H1 (cell line): ENCODE measurements at regions not wholly inside any gene's neighbourhood (a gene's known extent, or its start where the extent isn't known, plus 50 kb on each side); places are given as distances from the start of the nearest gene placed in this dataset.

Experiments used
- CTCF ChIA-PET: fragments of 300-600 bp; sonication (Branson Sonifier 250); formaldehyde crosslinking; loops from one replicate; lab custom pipeline; 2021; ENCODE audit not compliant: partially characterized antibody; lab: Charles Lee
- POLR2A ChIA-PET: fragments of 300-600 bp; sonication (Branson Sonifier 250); formaldehyde crosslinking; loops from one replicate; lab custom pipeline; 2021; ENCODE audit warnings: inconsistent platforms; ENCODE audit not compliant: partially characterized antibody; lab: Charles Lee
- DNase-seq, 2 experiments: peaks; one replicate each; pipeline versions ENCODE4 v3.0.0 to v3.0.0-alpha.2; 2010 to 2022; ENCODE audit warnings: low spot score in 2 of 2, low read depth in 1 of 2, mixed read lengths in 1 of 2
- FAIRE-seq: peaks from 2 replicates; lab custom pipeline; 2011; peaks lifted over from hg19 to GRCh38; lab: Jason Lieb, UNC
- H2AFZ ChIP-seq: 2 replicates; pipeline ENCODE4 v1.8.1; 2012; ENCODE audit warnings: low read length, inconsistent platforms
- H2AK5ac ChIP-seq: 2 replicates; pipeline ENCODE4 v1.6.1; 2013; ENCODE audit warnings: low read depth, low read length
- H2BK120ac ChIP-seq: replicated peaks from 2 replicates; pipeline ENCODE3; 2013; ENCODE audit warnings: low read depth, low read length, inconsistent platforms
- H2BK12ac ChIP-seq: 2 replicates; pipeline ENCODE4 v1.6.1; 2013; ENCODE audit warnings: low read depth, low read length
- H2BK15ac ChIP-seq: 2 replicates; pipeline ENCODE4 v1.6.1; 2013; ENCODE audit warnings: low read length
- H2BK20ac ChIP-seq: 2 replicates; pipeline ENCODE4 v1.6.1; 2013; ENCODE audit warnings: low read length
- H2BK5ac ChIP-seq: 2 replicates; pipeline ENCODE4 v1.6.1; 2013; ENCODE audit warnings: low read depth, low read length
- H3K14ac ChIP-seq: 2 replicates; pipeline ENCODE4 v1.6.1; 2013; ENCODE audit warnings: inconsistent platforms; ENCODE audit not compliant: insufficient read length
- H3K18ac ChIP-seq: 2 replicates; pipeline ENCODE4 v1.6.1; 2013; ENCODE audit warnings: low read length; ENCODE audit errors: extremely low read depth
- H3K23ac ChIP-seq: 2 replicates; pipeline ENCODE4 v1.6.1; 2013; ENCODE audit warnings: inconsistent platforms; ENCODE audit not compliant: insufficient read length
- H3K23me2 ChIP-seq: 2 replicates; pipeline ENCODE4 v1.6.1; 2013; ENCODE audit warnings: low read depth, low read length
- H3K27ac ChIP-seq: 2 replicates; pipeline ENCODE4 v1.6.1; 2011; ENCODE audit warnings: low read depth, low read length, inconsistent platforms
- H3K27me3 ChIP-seq, 4 experiments: replicated peaks in 1 of 4; 1 replicate in 1 of 4; 2 replicates in 3 of 4; pipeline versions ENCODE4 v1.6.1 to v1.8.1; 2011 to 2013; ENCODE audit warnings: low read length in 3 of 4, mild to moderate bottlenecking in 3 of 4, inconsistent platforms in 2 of 4, mixed read lengths in 2 of 4, moderate library complexity in 1 of 4; ENCODE audit not compliant: control insufficient read depth in 3 of 4, insufficient read depth in 3 of 4; ENCODE audit errors: extremely low read depth in 1 of 4
- H3K36me3 ChIP-seq, 4 experiments: 2 replicates each; pipeline versions ENCODE4 v1.6.1 to v1.8.1; 2011 to 2013; ENCODE audit warnings: mild to moderate bottlenecking in 4 of 4, low read length in 3 of 4, moderate library complexity in 2 of 4, control low read depth in 1 of 4, inconsistent platforms in 1 of 4; ENCODE audit not compliant: insufficient read depth in 4 of 4, control insufficient read depth in 2 of 4
- H3K4ac ChIP-seq: replicated peaks from 2 replicates; pipeline ENCODE3; 2013; ENCODE audit warnings: low read length, low read depth, mixed read lengths, inconsistent platforms; ENCODE audit not compliant: insufficient read length
- H3K4me1 ChIP-seq, 4 experiments: replicated peaks in 1 of 4; 1 replicate in 1 of 4; 2 replicates in 3 of 4; pipeline versions ENCODE4 v1.6.1 to v1.8.1; 2011 to 2013; ENCODE audit warnings: low read length in 3 of 4, inconsistent platforms in 2 of 4, mixed read lengths in 1 of 4; ENCODE audit not compliant: insufficient read depth in 4 of 4, control insufficient read depth in 3 of 4
- H3K4me2 ChIP-seq, 2 experiments: 2 replicates each; pipeline versions ENCODE4 v1.6.1 to v1.8.1; 2011 to 2013; ENCODE audit warnings: low read depth in 2 of 2, low read length in 2 of 2, control low read depth in 1 of 2, inconsistent platforms in 1 of 2, mild to moderate bottlenecking in 1 of 2; ENCODE audit not compliant: insufficient read depth in 1 of 2
- H3K4me3 ChIP-seq, 4 experiments: fragments of 200-600, 300-600 bp in 1 of 4; sonication (generic), shearing (Covaris generic), sonication (Bioruptor Twin) in 1 of 4; 2 replicates each; pipeline versions ENCODE4 v1.5.1 to v1.8.1; 2011 to 2016; ENCODE audit warnings: low read length in 4 of 4, low read depth in 3 of 4, control low read depth in 2 of 4, inconsistent platforms in 2 of 4, mild to moderate bottlenecking in 2 of 4, mixed read lengths in 1 of 4, moderate library complexity in 1 of 4; ENCODE audit not compliant: insufficient read depth in 2 of 4; ENCODE audit errors: extremely low read depth in 1 of 4
- H3K56ac ChIP-seq: replicated peaks from 2 replicates; pipeline ENCODE3; 2013; ENCODE audit warnings: low read depth, mild to moderate bottlenecking, mixed read lengths, low read length, inconsistent platforms; ENCODE audit not compliant: insufficient read length
- H3K79me1 ChIP-seq: 2 replicates; pipeline ENCODE4 v1.6.1; 2013; ENCODE audit warnings: low read depth, low read length, control low read depth
- H3K79me2 ChIP-seq, 2 experiments: 2 replicates each; pipeline versions ENCODE4 v1.6.1 to v1.8.1; 2012 to 2013; ENCODE audit warnings: low read length in 2 of 2, mild to moderate bottlenecking in 2 of 2, inconsistent platforms in 1 of 2; ENCODE audit not compliant: insufficient read depth in 2 of 2, control insufficient read depth in 1 of 2
- H3K9ac ChIP-seq, 4 experiments: replicated peaks in 1 of 4; 1 replicate in 1 of 4; 2 replicates in 3 of 4; pipeline versions ENCODE4 v1.6.1 to v1.8.1; 2011 to 2013; ENCODE audit warnings: low read depth in 3 of 4, low read length in 3 of 4, control low read depth in 2 of 4, mild to moderate bottlenecking in 2 of 4, moderate library complexity in 2 of 4, inconsistent platforms in 1 of 4; ENCODE audit errors: extremely low read depth in 1 of 4
- H3K9me3 ChIP-seq, 2 experiments: 2 replicates each; pipeline versions ENCODE4 v1.6.1 to v1.8.1; 2012 to 2013; ENCODE audit warnings: mild to moderate bottlenecking in 2 of 2, moderate library complexity in 2 of 2, control low read depth in 1 of 2, inconsistent platforms in 1 of 2, low read depth in 1 of 2, low read length in 1 of 2, mixed read lengths in 1 of 2; ENCODE audit not compliant: insufficient read depth in 2 of 2
- H4K20me1 ChIP-seq, 2 experiments: replicated peaks in 1 of 2; 2 replicates each; pipeline versions ENCODE3 to v1.8.1; 2011 to 2013; ENCODE audit warnings: inconsistent platforms in 2 of 2, low read length in 2 of 2, mild to moderate bottlenecking in 1 of 2; ENCODE audit not compliant: insufficient read depth in 2 of 2, control insufficient read depth in 1 of 2
- H4K5ac ChIP-seq: 2 replicates; pipeline ENCODE4 v1.6.1; 2013; ENCODE audit warnings: low read length, low read depth, mixed read lengths, inconsistent platforms; ENCODE audit not compliant: insufficient read length
- H4K8ac ChIP-seq: 2 replicates; pipeline ENCODE4 v1.8.0; 2013; ENCODE audit warnings: mild to moderate bottlenecking, moderate library complexity, low read length, inconsistent platforms; ENCODE audit not compliant: insufficient read depth; ENCODE audit errors: extremely low read depth
- H4K91ac ChIP-seq: replicated peaks from 2 replicates; pipeline ENCODE3; 2013; ENCODE audit warnings: low read length, mixed read lengths, inconsistent platforms; ENCODE audit not compliant: insufficient read length
- BACH1 ChIP-seq: IDR thresholded peaks from 2 replicates; pipeline ENCODE4 v1.6.1; 2012; ENCODE audit warnings: low read length, improper control_type of control experiment
- BRCA1 ChIP-seq: IDR thresholded peaks from 2 replicates; pipeline ENCODE4 v1.6.1; 2012; ENCODE audit warnings: low read depth, low read length, improper control_type of control experiment
- CBX8 ChIP-seq: fragments of 300-800, 300-1000 bp; sonication (generic); IDR thresholded peaks from 2 replicates; pipeline ENCODE4 v1.7.1; 2016; ENCODE audit warnings: low read depth, low read length, borderline replicate concordance
- CEBPB ChIP-seq: IDR thresholded peaks from 2 replicates; pipeline ENCODE4 v1.6.1; 2012; ENCODE audit warnings: low read depth, low read length
- EP300 ChIP-seq, 2 experiments: IDR thresholded peaks; 1 replicate in 1 of 2; 2 replicates in 1 of 2; pipeline ENCODE4 v1.6.1; 2011 to 2012; ENCODE audit warnings: low read depth in 2 of 2, low read length in 2 of 2, mild to moderate bottlenecking in 2 of 2, borderline replicate concordance in 1 of 2, inconsistent platforms in 1 of 2, moderate library complexity in 1 of 2
- JUND ChIP-seq: IDR thresholded peaks from 2 replicates; pipeline ENCODE4 v1.6.1; 2011; ENCODE audit warnings: mild to moderate bottlenecking, improper control_type of control experiment, low read length
- NRF1 ChIP-seq: IDR thresholded peaks from 2 replicates; pipeline ENCODE4 v1.6.1; 2011; ENCODE audit warnings: mild to moderate bottlenecking, low read depth, low read length, improper control_type of control experiment
- PHF8 ChIP-seq: fragments of 200-600 bp; sonication (generic); conservative IDR thresholded peaks from 2 replicates; pipeline ENCODE4 v1.7.1; 2012; ENCODE audit warnings: low read depth, mild to moderate bottlenecking, inconsistent platforms, low read length, moderate library complexity
- POLR2A ChIP-seq, 2 experiments: IDR thresholded peaks; 1 replicate in 1 of 2; 2 replicates in 1 of 2; pipeline ENCODE4 v1.6.1; 2011; ENCODE audit warnings: low read depth in 2 of 2, low read length in 2 of 2, mild to moderate bottlenecking in 2 of 2; ENCODE audit errors: control extremely low read depth in 1 of 2
- POU5F1 ChIP-seq: IDR thresholded peaks from 2 replicates; pipeline ENCODE4 v1.6.1; 2011; ENCODE audit warnings: low read depth, mild to moderate bottlenecking, low read length, moderate library complexity
- RAD21 ChIP-seq, 2 experiments: IDR thresholded peaks in 1 of 2; conservative IDR thresholded peaks in 1 of 2; 2 replicates each; pipeline ENCODE4 v1.6.1; 2011; ENCODE audit warnings: low read depth in 2 of 2, low read length in 2 of 2, improper control_type of control experiment in 1 of 2, inconsistent platforms in 1 of 2, mild to moderate bottlenecking in 1 of 2, moderate library complexity in 1 of 2
- RFX5 ChIP-seq: IDR thresholded peaks from 2 replicates; pipeline ENCODE4 v1.6.1; 2011; ENCODE audit warnings: low read depth, low read length, improper control_type of control experiment, borderline replicate concordance
- SIX5 ChIP-seq: IDR thresholded peaks from 2 replicates; pipeline ENCODE4 v1.6.1; 2011; ENCODE audit warnings: mild to moderate bottlenecking, low read depth, low read length
- TBP ChIP-seq: IDR thresholded peaks from 2 replicates; pipeline ENCODE4 v1.6.1; 2011; ENCODE audit warnings: low read depth, low read length, improper control_type of control experiment
- USF2 ChIP-seq: IDR thresholded peaks from 2 replicates; pipeline ENCODE4 v1.6.1; 2011; ENCODE audit warnings: low read length, improper control_type of control experiment
- WGBS, 2 experiments: shearing (Covaris generic) in 1 of 2; methylation state at CpG; one replicate each; pipeline versions ENCODE4 v1.1.6 to v1.1.7; 2013 to 2015; ENCODE audit warnings: low lambda C conversion rate in 2 of 2, mixed read lengths in 2 of 2, inconsistent platforms in 1 of 2, low coverage in 1 of 2, missing lambda C conversion rate in 1 of 2; ENCODE audit not compliant: insufficient replicate concordance in 2 of 2, insufficient coverage in 1 of 2, insufficient read length in 1 of 2; ENCODE audit errors: extremely low coverage in 1 of 2, missing lambda C conversion rate in 1 of 2; 5-methylcytosine and 5-hydroxymethylcytosine counted together

DNA sequence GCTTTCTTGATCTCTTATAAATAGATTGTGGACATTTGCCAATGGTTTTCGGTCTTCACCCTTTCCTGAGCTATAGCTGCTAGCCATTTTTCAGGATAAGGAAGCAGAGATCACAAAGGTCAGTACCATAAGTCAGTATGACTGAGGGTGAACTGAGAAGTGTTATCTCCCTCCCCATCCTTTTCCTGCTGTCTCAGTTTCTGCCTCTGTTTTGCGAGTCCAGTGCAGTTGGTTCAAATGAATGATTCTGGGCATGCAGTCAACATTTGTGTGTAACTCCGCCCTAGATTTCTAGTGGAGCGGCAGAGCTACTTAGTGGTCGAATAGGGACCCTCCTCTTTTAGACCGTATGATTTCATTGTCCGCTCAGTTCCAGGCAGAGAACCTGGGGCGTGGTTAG, 460.8 kb upstream of the ARGLU1 start:
- no peaks in the 10 kb centered on the region; a peak in 1 of 7 replicates for H3K4me1 ChIP-seq
- no peak overlapping the region for H3K18ac ChIP-seq
- no peak overlapping the region for H3K27ac ChIP-seq
- H3K36me3 ChIP-seq = no peaks in the 10 kb centered on the region
- H2BK15ac ChIP-seq = no peak overlapping the region
- FAIRE-seq (no peak), DNase-seq (no peak)
- no peak overlapping the region for H2AK5ac ChIP-seq
- H2BK12ac ChIP-seq = no peak overlapping the region
- H3K9ac ChIP-seq = no peak overlapping the region
- POLR2A ChIA-PET = interaction anchor here (0.6 kb wide), 1 partner anchor 216 kb away, joined by 3 read pairs; no protein-coding TSS in a partner anchor
- no peak overlapping the region for H2BK20ac ChIP-seq
- no peak overlapping the region for H2AFZ ChIP-seq
- no peak overlapping the region for H3K14ac ChIP-seq
- no peak overlapping the region for H3K4ac ChIP-seq
- H2BK120ac ChIP-seq = no peak overlapping the region
- no peak overlapping the region for H4K91ac ChIP-seq
- H4K5ac ChIP-seq = no peak overlapping the region
- no peak overlapping the region for H3K4me2 ChIP-seq
- no peak overlapping the region for H2BK5ac ChIP-seq
- WGBS, 2 experiments = 93% methylated on average over 8 of the region's 8 CpGs; no CpG with 5 or more reads in 1 of the 2 experiments
- H3K23me2 ChIP-seq = no peaks in the 10 kb centered on the region
- H3K56ac ChIP-seq = no peak overlapping the region
- CTCF ChIA-PET = no interaction called here
- no peaks in the 10 kb centered on the region for H3K27me3 ChIP-seq
- H3K4me3 ChIP-seq = no peak overlapping the region
- H4K8ac ChIP-seq = no peak overlapping the region
- no peaks in the 10 kb centered on the region for H4K20me1 ChIP-seq
- no peaks in the 10 kb centered on the region for H3K79me1 ChIP-seq
- H3K23ac ChIP-seq = no peak overlapping the region
- H3K79me2 ChIP-seq = no peaks in the 10 kb centered on the region
- no peaks in the 10 kb centered on the region for H3K9me3 ChIP-seq
- no peak for TF ChIP-seq BACH1
- no peak for TF ChIP-seq JUND
- TF ChIP-seq RAD21 (IDR thresholded peaks at IDR 0.05 in 1 of 2, conservative IDR thresholded peaks at IDR 0.05 in 1 of 2; ENCODE audit: low read depth in 2 of 2, low read length in 2 of 2) = no peak
- no peak for TF ChIP-seq NRF1
- no peak for TF ChIP-seq USF2
- no peak for TF ChIP-seq EP300 (IDR thresholded peaks at IDR 0.05; ENCODE audit: borderline replicate concordance in 1 of 2, low read depth in 2 of 2, low read length in 2 of 2)
- TF ChIP-seq SIX5 = no peak
- TF ChIP-seq RFX5 = no peak
- TF ChIP-seq PHF8 = no peak
- TF ChIP-seq POLR2A (IDR thresholded peaks at IDR 0.05; ENCODE audit: control extremely low read depth in 1 of 2, low read depth in 2 of 2, low read length in 2 of 2) = no peak
- no peak for TF ChIP-seq BRCA1
- TF ChIP-seq TBP = no peak
- TF ChIP-seq POU5F1 = no peak
- no peak for TF ChIP-seq CEBPB
- no peak for TF ChIP-seq CBX8
